Activated CD4-positive, alpha-beta memory T cell treated with anti-CD3 and anti-CD28 coated beads, Interleukin-2, amount 10 ng/mL, durations not matched to agents 7 days and 5 days (primary cell): ENCODE measurements at regions not wholly inside any gene's neighbourhood (a gene's known extent, or its start where the extent isn't known, plus 50 kb on each side); places are given as distances from the start of the nearest gene placed in this dataset.

ENCODE experiments used
- CTCF ChIA-PET: fragments of 350-600 bp; sonication (Branson Sonifier 250); formaldehyde crosslinking; loops from one replicate; lab custom pipeline; 2021; ENCODE audit warnings: antibody characterized with exemption, inconsistent platforms; lab: Charles Lee
- POLR2A ChIA-PET: fragments of 350-600 bp; sonication (Branson Sonifier 250); formaldehyde crosslinking; loops from one replicate; lab custom pipeline; 2021; ENCODE audit warnings: antibody characterized with exemption; lab: Charles Lee
- DNase-seq: peaks from one replicate; pipeline ENCODE4 v3.0.0-alpha.2; 2020
- H3K27ac Mint-ChIP-seq: one replicate; pipeline ENCODE4 v1.8.0; 2021; ENCODE audit warnings: mild to moderate bottlenecking, mixed read lengths
- H3K27me3 Mint-ChIP-seq: one replicate; pipeline ENCODE4 v1.8.0; 2021; ENCODE audit warnings: mixed read lengths
- H3K36me3 Mint-ChIP-seq: one replicate; pipeline ENCODE4 v1.8.0; 2021; ENCODE audit warnings: low read depth, mixed read lengths
- H3K4me1 Mint-ChIP-seq: one replicate; pipeline ENCODE4 v1.8.0; 2021; ENCODE audit warnings: mixed read lengths
- H3K4me3 Mint-ChIP-seq: one replicate; pipeline ENCODE4 v1.8.0; 2021; ENCODE audit warnings: mild to moderate bottlenecking, mixed read lengths
- H3K9me3 Mint-ChIP-seq: one replicate; pipeline ENCODE4 v1.8.0; 2021; ENCODE audit warnings: mixed read lengths

- Mint-ChIP-seq H3K9me3 (no peaks in the 10 kb centered on the region), H3K27me3 (peaks cover 8% of the 10 kb centered on the region), H3K36me3 (no peaks in the 10 kb centered on the region), H3K27ac (no peak overlapping the region), H3K4me1 (no peaks in the 10 kb centered on the region), H3K4me3 (no peak overlapping the region)
- ChIA-PET POLR2A (no interaction called here), CTCF (no interaction called here)
- no peak for DNase-seq
Observed at GRCh38 chr16:86151239-86151851, 252.4 kb downstream of the IRF8 start.

DNA sequence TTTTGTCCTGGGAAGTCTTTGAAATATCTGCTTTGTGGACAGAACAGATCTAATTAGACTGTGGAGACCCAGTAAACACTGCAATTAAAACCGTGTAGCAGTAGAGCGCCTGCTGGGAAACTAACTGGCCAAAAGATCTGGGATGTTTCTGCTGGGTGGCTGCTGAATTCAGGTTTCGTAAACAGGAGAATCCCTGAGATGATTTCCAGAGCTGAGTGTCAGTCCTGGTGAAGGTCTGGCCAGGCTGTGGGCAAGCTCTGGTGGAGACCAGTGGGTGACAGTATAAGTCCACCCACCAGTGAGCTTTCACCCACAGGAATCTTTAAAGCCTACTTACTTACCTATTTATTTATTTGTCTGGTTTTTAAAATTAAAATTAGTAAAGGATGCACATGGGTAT, 257.2 kb downstream of the IRF8 start:
- Mint-ChIP-seq H3K4me1 (no peaks in the 10 kb centered on the region), H3K36me3 (no peaks in the 10 kb centered on the region), H3K27ac (no peak overlapping the region), H3K27me3 (peaks cover 5% of the 10 kb centered on the region), H3K4me3 (no peak overlapping the region), H3K9me3 (peaks cover 7% of the 10 kb centered on the region)
- CTCF ChIA-PET = no interaction called here
- DNase-seq = no peak
- POLR2A ChIA-PET = no interaction called here

- no peaks in the 10 kb centered on the region for H3K4me1 Mint-ChIP-seq
Observed at GRCh38 chr16:86157616-86158247, 258.8 kb downstream of the IRF8 start.

GRCh38 chr16:86158688-86159360, 259.9 kb downstream of the IRF8 start:
- H3K36me3 Mint-ChIP-seq = no peaks in the 10 kb centered on the region
- H3K9me3 Mint-ChIP-seq = peaks cover 7% of the 10 kb centered on the region
- POLR2A ChIA-PET = no interaction called here
- H3K4me1 Mint-ChIP-seq = no peaks in the 10 kb centered on the region
- peaks cover 5% of the 10 kb centered on the region for H3K27me3 Mint-ChIP-seq
- no peak for DNase-seq
- no peak overlapping the region for H3K27ac Mint-ChIP-seq
- CTCF ChIA-PET = no interaction called here
- H3K4me3 Mint-ChIP-seq = no peak overlapping the region

More at GRCh38 chr16:86157616-86158247, 258.8 kb downstream of the IRF8 start:
- H3K27me3 Mint-ChIP-seq = peaks cover 5% of the 10 kb centered on the region
- no peak overlapping the region for H3K27ac Mint-ChIP-seq
- DNase-seq = no peak
- POLR2A ChIA-PET = no interaction called here
- CTCF ChIA-PET = no interaction called here
- H3K4me3 Mint-ChIP-seq = no peak overlapping the region
- H3K9me3 Mint-ChIP-seq = peaks cover 7% of the 10 kb centered on the region
- H3K36me3 Mint-ChIP-seq = no peaks in the 10 kb centered on the region

- Mint-ChIP-seq H3K4me1 (peaks cover 7% of the 10 kb centered on the region), H3K4me3 (no peak overlapping the region), H3K36me3 (no peaks in the 10 kb centered on the region), H3K27me3 (peaks cover 1% of the 10 kb centered on the region), H3K9me3 (peaks cover 20% of the 10 kb centered on the region), H3K27ac (no peak overlapping the region)
- DNase-seq = no peak
- CTCF ChIA-PET = no interaction called here
- POLR2A ChIA-PET = no interaction called here
Observed at GRCh38 chr16:86165479-86165878, 266.5 kb downstream of the IRF8 start.

GRCh38 chr16:86166414-86166813, 267.5 kb downstream of the IRF8 start:
- no peak for DNase-seq
- ChIA-PET POLR2A (no interaction called here), CTCF (no interaction called here)
- Mint-ChIP-seq H3K27me3 (peaks cover 1% of the 10 kb centered on the region), H3K4me1 (peaks cover 7% of the 10 kb centered on the region), H3K27ac (no peak overlapping the region), H3K36me3 (no peaks in the 10 kb centered on the region), H3K4me3 (no peak overlapping the region), H3K9me3 (peaks cover 20% of the 10 kb centered on the region)

- Mint-ChIP-seq H3K9me3 (peaks cover 20% of the 10 kb centered on the region), H3K36me3 (no peaks in the 10 kb centered on the region), H3K4me1 (peaks cover 7% of the 10 kb centered on the region), H3K27ac (no peak overlapping the region), H3K4me3 (no peak overlapping the region), H3K27me3 (peaks cover 1% of the 10 kb centered on the region)
- ChIA-PET POLR2A (no interaction called here), CTCF (no interaction called here)
- DNase-seq = no peak
Observed at GRCh38 chr16:86167061-86167460, 268.1 kb downstream of the IRF8 start.

GRCh38 chr16:86170720-86171119, 271.8 kb downstream of the IRF8 start:
- Mint-ChIP-seq H3K4me1 (peaks cover 7% of the 10 kb centered on the region), H3K9me3 (peaks cover 9% of the 10 kb centered on the region), H3K36me3 (no peaks in the 10 kb centered on the region), H3K27me3 (no peaks in the 10 kb centered on the region), H3K27ac (no peak overlapping the region), H3K4me3 (no peak overlapping the region)
- ChIA-PET CTCF (no interaction called here), POLR2A (no interaction called here)
- DNase-seq = no peak

GRCh38 chr16:86171329-86171728, 272.4 kb downstream of the IRF8 start:
- Mint-ChIP-seq H3K9me3 (peaks cover 5% of the 10 kb centered on the region), H3K27ac (no peak overlapping the region), H3K4me3 (no peak overlapping the region), H3K36me3 (no peaks in the 10 kb centered on the region), H3K4me1 (peaks cover 7% of the 10 kb centered on the region), H3K27me3 (no peaks in the 10 kb centered on the region)
- DNase-seq = no peak
- POLR2A ChIA-PET = no interaction called here
- CTCF ChIA-PET = no interaction called here

DNA sequence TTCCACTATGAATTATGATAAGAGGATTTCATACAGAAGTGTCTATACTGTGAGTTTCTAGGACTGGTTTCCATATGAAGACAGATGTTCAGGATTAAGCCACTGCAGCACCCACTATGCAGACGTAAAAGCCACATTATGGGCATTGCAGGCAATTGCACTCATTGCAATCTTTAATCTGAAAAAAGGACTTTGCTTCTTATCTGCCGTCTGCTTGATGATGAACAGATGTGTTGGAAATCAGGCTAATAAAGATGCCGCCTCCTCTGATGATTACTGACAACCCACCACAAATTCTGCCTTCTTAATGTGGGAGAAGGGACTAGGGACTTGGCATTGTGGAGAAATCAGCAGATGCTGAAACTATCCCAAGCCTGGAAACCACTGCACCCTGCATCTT, 276.9 kb downstream of the IRF8 start:
- no peak for DNase-seq
- Mint-ChIP-seq H3K27me3 (no peaks in the 10 kb centered on the region), H3K4me3 (no peak overlapping the region), H3K36me3 (no peaks in the 10 kb centered on the region), H3K4me1 (no peaks in the 10 kb centered on the region), H3K27ac (no peak overlapping the region), H3K9me3 (no peaks in the 10 kb centered on the region)
- ChIA-PET POLR2A (no interaction called here), CTCF (no interaction called here)

DNA sequence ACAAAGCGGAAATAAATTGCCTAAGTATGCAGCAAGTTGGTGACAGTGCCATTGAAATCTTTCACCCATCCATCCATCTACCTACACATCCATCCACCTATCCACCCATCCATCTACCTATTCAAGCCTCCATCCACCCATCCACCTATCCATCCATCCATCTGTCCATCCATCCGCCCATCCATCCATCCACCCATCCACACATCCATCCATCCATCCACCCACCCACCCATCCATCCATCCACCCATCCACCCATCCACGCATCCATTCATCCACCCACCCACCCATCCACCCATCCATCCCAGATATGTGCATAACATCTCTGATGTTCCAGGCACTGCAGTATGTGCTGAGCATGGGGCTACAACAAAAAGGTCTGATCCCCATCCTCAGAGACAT, 277.5 kb downstream of the IRF8 start:
- Mint-ChIP-seq H3K27me3 (no peaks in the 10 kb centered on the region), H3K27ac (no peak overlapping the region), H3K4me1 (no peaks in the 10 kb centered on the region), H3K9me3 (no peaks in the 10 kb centered on the region), H3K4me3 (no peak overlapping the region), H3K36me3 (no peaks in the 10 kb centered on the region)
- ChIA-PET CTCF (no interaction called here), POLR2A (no interaction called here)
- no peak for DNase-seq

- no peak overlapping the region for H3K4me3 Mint-ChIP-seq
- no peaks in the 10 kb centered on the region for H3K36me3 Mint-ChIP-seq
- no peaks in the 10 kb centered on the region for H3K27me3 Mint-ChIP-seq
- H3K9me3 Mint-ChIP-seq = no peaks in the 10 kb centered on the region
- POLR2A ChIA-PET = no interaction called here
- H3K4me1 Mint-ChIP-seq = no peaks in the 10 kb centered on the region
- DNase-seq = no peak
- no peak overlapping the region for H3K27ac Mint-ChIP-seq
- CTCF ChIA-PET = no interaction called here
Observed at GRCh38 chr16:86180244-86180643, 281.3 kb downstream of the IRF8 start.

- no peak for DNase-seq
- H3K36me3 Mint-ChIP-seq = no peaks in the 10 kb centered on the region
- H3K9me3 Mint-ChIP-seq = no peaks in the 10 kb centered on the region
- H3K27me3 Mint-ChIP-seq = no peaks in the 10 kb centered on the region
- H3K4me3 Mint-ChIP-seq = no peak overlapping the region
- ChIA-PET CTCF (no interaction called here), POLR2A (no interaction called here)
- no peak overlapping the region for H3K27ac Mint-ChIP-seq
- H3K4me1 Mint-ChIP-seq = no peaks in the 10 kb centered on the region
Observed at GRCh38 chr16:86180780-86181179, 281.8 kb downstream of the IRF8 start.

GRCh38 chr16:86181526-86181925, 282.6 kb downstream of the IRF8 start:
- Mint-ChIP-seq H3K4me3 (no peak overlapping the region), H3K9me3 (no peaks in the 10 kb centered on the region), H3K27me3 (no peaks in the 10 kb centered on the region), H3K4me1 (no peaks in the 10 kb centered on the region), H3K36me3 (no peaks in the 10 kb centered on the region), H3K27ac (no peak overlapping the region)
- ChIA-PET CTCF (no interaction called here), POLR2A (no interaction called here)
- DNase-seq = no peak
